ENCODE measurements at regions not wholly inside any gene's neighbourhood (a gene's known extent, or its start where the extent isn't known, plus 50 kb on each side); places are given as distances from the start of the nearest gene placed in this dataset.

- TF ChIP-seq POLR2A (IDR thresholded peaks at IDR 0.05; ENCODE audit: low read depth, low read length) (no peak), CTCF (IDR thresholded peaks at IDR 0.05; ENCODE audit: extremely low read depth in 1 of 2, insufficient read depth in 1 of 2, low read depth in 1 of 2, low read length in 2 of 2) (no peak), EZH2 (IDR thresholded peaks at IDR 0.05; ENCODE audit: borderline replicate concordance, low read depth, low read length, severe bottlenecking) (no peak), JUN (IDR thresholded peaks at IDR 0.05; ENCODE audit: borderline replicate concordance, insufficient read depth, insufficient read length, low read depth) (no peak)
Measured at GRCh38 chr22:44574640-44575380, 76.8 kb upstream of the RTL6 start.

Data from endothelial cell of umbilical vein (primary cell).